Fibroblast of lung (primary cell): ENCODE measurements at regions not wholly inside any gene's neighbourhood (a gene's known extent, or its start where the extent isn't known, plus 50 kb on each side); places are given as distances from the start of the nearest gene placed in this dataset.

Source experiments
- EZH2 ChIP-seq: IDR thresholded peaks from 2 replicates; pipeline ENCODE4 v1.5.1; 2012; ENCODE audit warnings: low read length, control low read depth, mild to moderate bottlenecking; ENCODE audit errors: missing control alignments
- TF ChIP-seq, protein P1 (sequence below), 2 donors: IDR thresholded peaks in 1 of 2; conservative IDR thresholded peaks in 1 of 2; 1 replicate in 1 of 2; 2 replicates in 1 of 2; pipeline ENCODE4 v1.5.1; 2011 to 2012; ENCODE audit warnings: low read length in 2 of 2, control low read depth in 1 of 2, inconsistent platforms in 1 of 2, low read depth in 1 of 2, mild to moderate bottlenecking in 1 of 2

DNA sequence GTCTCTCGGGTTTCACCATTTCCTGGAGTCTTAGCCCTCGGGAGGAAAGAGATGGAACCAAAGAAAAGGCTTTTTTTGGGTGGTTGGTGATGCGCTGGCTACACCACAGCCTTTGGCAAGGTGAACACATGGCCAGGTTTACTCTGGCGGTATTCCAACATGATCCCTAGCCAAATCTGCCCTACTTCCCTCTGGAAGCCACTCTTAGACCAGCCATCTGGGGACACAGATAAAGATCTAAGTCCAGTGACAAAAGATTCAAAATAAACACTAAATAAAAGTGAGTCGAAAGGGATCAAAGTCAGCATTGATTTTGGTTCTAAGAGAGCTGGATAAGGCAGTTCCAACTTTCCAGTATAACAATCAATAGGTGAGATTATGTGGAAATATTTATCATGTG, 694.5 kb downstream of the VRK1 start:
- TF ChIP-seq, protein P1, sequence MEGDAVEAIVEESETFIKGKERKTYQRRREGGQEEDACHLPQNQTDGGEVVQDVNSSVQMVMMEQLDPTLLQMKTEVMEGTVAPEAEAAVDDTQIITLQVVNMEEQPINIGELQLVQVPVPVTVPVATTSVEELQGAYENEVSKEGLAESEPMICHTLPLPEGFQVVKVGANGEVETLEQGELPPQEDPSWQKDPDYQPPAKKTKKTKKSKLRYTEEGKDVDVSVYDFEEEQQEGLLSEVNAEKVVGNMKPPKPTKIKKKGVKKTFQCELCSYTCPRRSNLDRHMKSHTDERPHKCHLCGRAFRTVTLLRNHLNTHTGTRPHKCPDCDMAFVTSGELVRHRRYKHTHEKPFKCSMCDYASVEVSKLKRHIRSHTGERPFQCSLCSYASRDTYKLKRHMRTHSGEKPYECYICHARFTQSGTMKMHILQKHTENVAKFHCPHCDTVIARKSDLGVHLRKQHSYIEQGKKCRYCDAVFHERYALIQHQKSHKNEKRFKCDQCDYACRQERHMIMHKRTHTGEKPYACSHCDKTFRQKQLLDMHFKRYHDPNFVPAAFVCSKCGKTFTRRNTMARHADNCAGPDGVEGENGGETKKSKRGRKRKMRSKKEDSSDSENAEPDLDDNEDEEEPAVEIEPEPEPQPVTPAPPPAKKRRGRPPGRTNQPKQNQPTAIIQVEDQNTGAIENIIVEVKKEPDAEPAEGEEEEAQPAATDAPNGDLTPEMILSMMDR (conservative IDR thresholded peaks at IDR 0.05 in 1 of 2, IDR thresholded peaks at IDR 0.05 in 1 of 2; ENCODE audit: low read depth in 1 of 2, low read length in 2 of 2): no peak
- no peak for TF ChIP-seq EZH2
